Thyroid gland (tissue), 4 donors: ENCODE measurements at regions not wholly inside any gene's neighbourhood (a gene's known extent, or its start where the extent isn't known, plus 50 kb on each side); places are given as distances from the start of the nearest gene placed in this dataset.
A peak's percentile ranks its signal among the peaks of the same experiment; 100 is the strongest.

Experiments
- CTCF ChIP-seq, 6 experiments: fragments of 200-600 bp in 3 of 6; fragments of 450-650 bp in 3 of 6; sonication (generic) in 3 of 6; IDR thresholded peaks; one replicate each; pipeline ENCODE4 v1.5.1; 2016 to 2019; ENCODE audit warnings: antibody characterized with exemption in 6 of 6, mild to moderate bottlenecking in 2 of 6, inconsistent platforms in 1 of 6, moderate library complexity in 1 of 6
- POLR2A ChIP-seq, 2 donors: fragments of 450-650 bp; IDR thresholded peaks; one replicate each; pipeline ENCODE4 v1.6.1; 2017; ENCODE audit warnings: antibody characterized with exemption in 2 of 2, mild to moderate bottlenecking in 2 of 2, moderate library complexity in 1 of 2

- TF ChIP-seq POLR2A (IDR thresholded peaks at IDR 0.05): no peak
- TF ChIP-seq CTCF (IDR thresholded peaks at IDR 0.05): peak in 1 of 6 experiments; percentile 8
These were observed 444.3 kb downstream of the RND3 start for GRCh38 chr2:150043172-150043500.
